Mucosa of rectum (tissue), 2 donors: ENCODE measurements at regions not wholly inside any gene's neighbourhood (a gene's known extent, or its start where the extent isn't known, plus 50 kb on each side); places are given as distances from the start of the nearest gene placed in this dataset.
"Not testable (repeated sequence)": the region's sequence is repeated elsewhere in the genome, so short reads cannot be mapped to it uniquely, and the experiment has no call there.

ENCODE experiments used
- H3K27ac ChIP-seq, 2 donors: one replicate each; pipeline ENCODE4 v1.7.0; 2013; ENCODE audit warnings: inconsistent platforms in 2 of 2, low read depth in 2 of 2, low read length in 2 of 2
- H3K27me3 ChIP-seq, 2 donors: one replicate each; pipeline ENCODE4 v1.7.0; 2013; ENCODE audit warnings: low read length in 2 of 2; ENCODE audit not compliant: control insufficient read depth in 2 of 2, insufficient read depth in 2 of 2
- H3K36me3 ChIP-seq, 2 donors: one replicate each; pipeline ENCODE4 v1.7.0; 2013; ENCODE audit warnings: low read length in 2 of 2; ENCODE audit not compliant: control insufficient read depth in 2 of 2, insufficient read depth in 2 of 2
- H3K4me1 ChIP-seq, 2 donors: one replicate each; pipeline ENCODE4 v1.7.0; 2013; ENCODE audit warnings: low read length in 2 of 2, mild to moderate bottlenecking in 1 of 2; ENCODE audit not compliant: control insufficient read depth in 2 of 2, insufficient read depth in 2 of 2
- H3K4me3 ChIP-seq, 2 donors: one replicate each; pipeline ENCODE4 v1.7.0; 2013; ENCODE audit warnings: low read length in 2 of 2
- H3K9ac ChIP-seq, 2 donors: one replicate each; pipeline ENCODE4 v1.7.0; 2013; ENCODE audit warnings: low read length in 2 of 2, low read depth in 1 of 2, mild to moderate bottlenecking in 1 of 2
- H3K9me3 ChIP-seq, 2 donors: one replicate each; pipeline ENCODE4 v1.7.0; 2013; ENCODE audit warnings: low read length in 2 of 2; ENCODE audit not compliant: control insufficient read depth in 2 of 2
- donor health status: healthy.
- donor health status: Normal muscosa, but diverticular disease.

- Histone ChIP-seq H3K27ac (no peak overlapping the region), H3K4me1 (no peaks in the 10 kb centered on the region), H3K4me3 (no peak overlapping the region), H3K27me3 (no peaks in the 10 kb centered on the region), H3K9me3 (no peaks in the 10 kb centered on the region), H3K36me3 (no peaks in the 10 kb centered on the region), H3K9ac (no peak overlapping the region)
Measured at GRCh38 chr19:28377077-28377476, 835.9 kb downstream of the UQCRFS1 start.

- Histone ChIP-seq H3K9ac (no peak overlapping the region), H3K9me3 (no peaks in the 10 kb centered on the region), H3K4me1 (no peaks in the 10 kb centered on the region), H3K36me3 (no peaks in the 10 kb centered on the region), H3K4me3 (no peak overlapping the region), H3K27me3 (no peaks in the 10 kb centered on the region), H3K27ac (no peak overlapping the region)
Measured at GRCh38 chr19:28374971-28375370, 838.0 kb downstream of the UQCRFS1 start.

DNA sequence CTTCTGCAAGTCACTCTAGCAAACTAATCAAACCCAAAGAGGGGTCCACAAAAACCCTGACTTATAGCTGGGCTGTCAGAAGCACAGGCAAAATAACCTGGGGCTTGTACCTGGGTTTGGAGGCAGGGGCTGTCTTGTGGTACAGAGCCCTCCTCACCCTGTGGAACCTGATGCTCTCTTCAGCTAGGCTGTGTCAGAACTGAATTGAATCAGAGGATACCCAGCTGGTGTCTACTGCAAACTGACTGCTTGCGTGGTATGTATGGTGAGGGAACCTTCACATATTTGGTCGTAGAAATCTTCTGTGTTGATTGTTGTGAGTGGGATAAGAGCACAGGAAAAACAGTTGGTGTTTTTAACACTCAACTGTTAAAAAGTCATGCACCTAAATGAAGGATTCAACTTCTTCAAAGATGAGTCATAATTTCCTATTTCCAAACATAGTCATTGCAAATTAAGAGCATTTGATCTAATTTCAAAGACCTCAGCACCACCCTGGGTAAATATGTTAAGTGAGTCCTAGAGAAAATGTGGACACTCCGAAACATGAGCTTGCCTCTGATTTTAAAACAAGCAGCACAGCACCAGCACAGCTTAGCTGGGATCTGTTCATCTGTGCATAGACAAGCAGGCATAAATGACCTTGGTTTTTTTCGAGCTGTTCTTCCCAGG lies 840.2 kb downstream of the UQCRFS1 start:
- Histone ChIP-seq H3K4me3 (no peak overlapping the region), H3K4me1 (no peaks in the 10 kb centered on the region), H3K27me3 (no peaks in the 10 kb centered on the region), H3K36me3 (no peaks in the 10 kb centered on the region), H3K9me3 (no peaks in the 10 kb centered on the region), H3K27ac (no peak overlapping the region), H3K9ac (no peak overlapping the region)

DNA sequence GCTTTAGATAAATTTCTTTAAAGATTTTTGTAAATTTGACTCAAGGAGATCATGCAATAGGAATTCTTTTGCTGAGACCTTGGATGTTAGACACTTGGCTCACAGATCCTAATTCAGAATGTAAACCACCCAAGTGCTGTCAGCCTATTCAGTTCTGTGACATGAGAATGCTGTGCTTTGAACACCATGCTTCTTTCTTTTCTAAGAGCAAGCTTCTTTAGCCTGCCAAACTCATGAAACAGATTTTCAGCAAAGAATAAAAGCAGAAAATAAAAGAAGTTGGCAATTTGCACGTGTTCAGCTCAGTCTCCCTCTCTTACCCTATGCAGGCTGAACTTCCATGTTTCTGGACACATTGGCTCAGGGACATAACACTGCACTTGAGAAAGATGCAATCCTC lies 845.8 kb downstream of the UQCRFS1 start:
- Histone ChIP-seq H3K27me3 (no peaks in the 10 kb centered on the region), H3K4me3 (no peak overlapping the region), H3K9ac (no peak overlapping the region), H3K9me3 (no peaks in the 10 kb centered on the region), H3K4me1 (no peaks in the 10 kb centered on the region), H3K27ac (no peak overlapping the region), H3K36me3 (no peaks in the 10 kb centered on the region)

DNA sequence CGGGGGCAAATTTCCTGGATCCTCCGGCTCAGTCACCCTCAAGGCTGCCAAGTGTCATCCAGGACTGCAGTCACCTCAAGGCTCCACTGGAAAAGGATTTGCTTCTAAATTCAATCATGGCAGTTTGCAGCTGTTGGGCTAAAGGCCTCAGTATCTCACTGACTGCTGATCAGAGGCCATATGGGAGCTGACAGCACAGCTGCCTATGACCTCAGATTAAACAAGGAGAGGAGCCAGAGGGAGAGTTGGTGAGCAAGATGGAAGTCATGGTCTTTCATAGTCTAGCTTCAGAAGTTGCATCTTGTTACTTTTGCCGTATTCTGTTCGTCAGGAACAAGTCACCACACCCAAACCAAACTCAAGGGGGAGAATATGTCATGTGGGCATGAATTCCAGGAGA lies 849.7 kb downstream of the UQCRFS1 start:
- Histone ChIP-seq H3K4me3 (no peak overlapping the region), H3K27ac (no peak overlapping the region)

DNA sequence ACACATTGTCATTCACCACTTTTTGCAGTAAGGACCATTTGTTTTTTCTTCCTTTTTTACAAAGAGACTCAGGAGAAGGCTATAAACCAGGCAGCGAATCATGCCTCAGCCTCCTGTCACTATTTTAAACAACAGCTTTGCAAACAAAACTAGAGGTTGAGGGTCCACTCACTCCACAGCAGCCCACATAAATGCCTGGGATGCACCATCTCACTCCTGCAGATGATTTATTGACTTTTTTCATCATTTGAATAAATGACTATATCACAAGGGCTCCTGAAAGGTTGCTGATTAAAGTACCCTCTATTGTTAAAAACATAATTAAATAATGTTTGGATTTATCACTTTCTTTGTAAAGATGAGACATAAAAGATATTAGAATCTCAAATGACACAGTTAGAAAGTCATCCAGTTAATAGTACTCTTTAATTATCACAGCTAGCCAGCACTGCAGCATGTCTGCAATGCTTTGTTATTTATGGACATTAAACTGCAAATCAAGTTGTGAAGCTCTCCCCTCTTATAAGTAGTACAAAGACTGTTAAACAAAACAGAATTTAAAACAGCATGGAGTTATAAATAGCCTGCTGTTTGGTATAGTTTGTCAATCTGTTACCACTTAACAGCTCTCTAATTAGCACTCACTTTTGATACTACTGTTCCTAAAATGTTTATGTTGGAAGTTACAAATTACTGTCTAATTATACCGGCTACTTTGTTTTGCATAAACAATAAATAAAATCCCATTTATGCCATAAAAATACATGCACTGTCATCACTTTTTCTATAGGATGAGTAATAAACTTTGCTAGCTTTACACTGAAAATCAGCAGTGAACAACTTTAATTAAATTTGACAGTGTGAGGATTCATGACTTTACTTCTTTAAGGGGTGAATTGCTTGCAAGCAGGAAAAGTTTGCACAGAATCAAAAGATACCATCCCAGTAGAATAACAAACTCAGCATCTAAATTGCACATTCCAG lies 853.2 kb downstream of the UQCRFS1 start:
- no peaks in the 10 kb centered on the region for H3K9me3 ChIP-seq
- H3K4me3 ChIP-seq: no peak overlapping the region
- H3K4me1 ChIP-seq: no peaks in the 10 kb centered on the region
- no peak overlapping the region for H3K27ac ChIP-seq
- no peak overlapping the region for H3K9ac ChIP-seq
- no peaks in the 10 kb centered on the region for H3K27me3 ChIP-seq
- H3K36me3 ChIP-seq: no peaks in the 10 kb centered on the region

More for the DNA sequence above, 849.7 kb downstream of the UQCRFS1 start:
- H3K4me1 ChIP-seq: no peaks in the 10 kb centered on the region
- H3K9me3 ChIP-seq: no peaks in the 10 kb centered on the region
- H3K36me3 ChIP-seq: no peaks in the 10 kb centered on the region
- no peaks in the 10 kb centered on the region for H3K27me3 ChIP-seq
- H3K9ac ChIP-seq: no peak overlapping the region

- H3K36me3 ChIP-seq: no peaks in the 10 kb centered on the region
Measured at GRCh38 chr19:28358633-28359032, 854.3 kb downstream of the UQCRFS1 start.

DNA sequence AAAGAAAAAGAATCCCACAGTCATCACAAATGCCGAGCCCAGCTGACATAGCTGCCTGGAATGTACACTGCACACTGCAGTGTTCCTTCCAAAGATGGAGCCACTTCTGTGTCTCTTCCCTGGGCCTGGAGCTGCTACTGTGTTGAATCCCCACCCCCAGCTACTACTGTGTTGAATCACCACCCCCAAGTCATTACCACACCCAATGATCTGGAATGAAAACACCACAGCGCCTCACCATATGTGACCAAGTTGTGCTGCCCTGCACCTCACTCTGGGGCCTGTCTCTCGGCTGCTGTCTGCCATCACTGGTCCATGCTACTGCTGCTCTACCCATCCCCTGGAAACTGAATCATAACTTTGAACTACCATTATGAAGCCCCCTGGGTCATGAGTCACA lies 861.2 kb downstream of the UQCRFS1 start:
- Histone ChIP-seq H3K9ac (no peak overlapping the region), H3K4me1 (no peaks in the 10 kb centered on the region), H3K36me3 (no peaks in the 10 kb centered on the region), H3K9me3 (peaks cover 0 to 5% of the 10 kb centered on the region in 2 donors), H3K27ac (no peak overlapping the region), H3K4me3 (no peak overlapping the region), H3K27me3 (no peaks in the 10 kb centered on the region)

More at GRCh38 chr19:28358633-28359032, 854.3 kb downstream of the UQCRFS1 start:
- Histone ChIP-seq H3K27me3 (no peaks in the 10 kb centered on the region), H3K4me1 (no peaks in the 10 kb centered on the region), H3K27ac (no peak overlapping the region), H3K9ac (no peak overlapping the region), H3K4me3 (no peak overlapping the region), H3K9me3 (no peaks in the 10 kb centered on the region)

GRCh38 chr19:28351321-28351720 lies 861.6 kb downstream of the UQCRFS1 start:
- not testable (repeated sequence) for H3K27ac ChIP-seq, H3K9ac ChIP-seq, H3K27me3 ChIP-seq, H3K9me3 ChIP-seq, H3K36me3 ChIP-seq, H3K4me3 ChIP-seq, H3K4me1 ChIP-seq

- Histone ChIP-seq H3K27ac (no peak overlapping the region), H3K4me1 (no peaks in the 10 kb centered on the region), H3K4me3 (no peak overlapping the region)
Measured at GRCh38 chr19:28350673-28351072, 862.3 kb downstream of the UQCRFS1 start.

More at GRCh38 chr19:28350673-28351072, 862.3 kb downstream of the UQCRFS1 start:
- Histone ChIP-seq H3K9me3 (peaks cover 0 to 5% of the 10 kb centered on the region in 2 donors), H3K9ac (no peak overlapping the region), H3K36me3 (no peaks in the 10 kb centered on the region), H3K27me3 (no peaks in the 10 kb centered on the region)
